ENCODE measurements at regions not wholly inside any gene's neighbourhood (a gene's known extent, or its start where the extent isn't known, plus 50 kb on each side); places are given as distances from the start of the nearest gene placed in this dataset.

DNA sequence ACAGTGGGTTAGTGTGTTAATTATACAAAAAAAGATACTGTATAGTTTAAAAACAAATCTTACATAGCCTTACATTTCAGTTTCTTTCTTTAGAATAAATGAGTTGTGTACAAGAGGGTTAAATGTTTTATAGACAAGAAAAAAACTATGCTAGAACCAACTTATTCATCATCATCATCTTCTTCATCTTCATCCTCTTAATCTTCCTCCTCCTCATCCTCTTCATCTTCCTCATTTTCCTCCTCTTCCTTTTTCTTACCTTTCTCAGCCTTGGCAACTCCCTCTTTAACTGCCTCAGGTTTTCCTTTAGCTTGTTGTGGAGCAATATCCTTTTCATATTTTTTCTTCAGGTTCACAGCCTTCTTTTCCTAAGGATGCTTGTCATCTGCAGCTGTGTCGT lies 53.7 kb downstream of the RPS12 start:
- DNase-seq, result no peak

- no peak for DNase-seq
Measured at GRCh38 chr6:132872923-132873322, 58.6 kb downstream of the RPS12 start.

DNA sequence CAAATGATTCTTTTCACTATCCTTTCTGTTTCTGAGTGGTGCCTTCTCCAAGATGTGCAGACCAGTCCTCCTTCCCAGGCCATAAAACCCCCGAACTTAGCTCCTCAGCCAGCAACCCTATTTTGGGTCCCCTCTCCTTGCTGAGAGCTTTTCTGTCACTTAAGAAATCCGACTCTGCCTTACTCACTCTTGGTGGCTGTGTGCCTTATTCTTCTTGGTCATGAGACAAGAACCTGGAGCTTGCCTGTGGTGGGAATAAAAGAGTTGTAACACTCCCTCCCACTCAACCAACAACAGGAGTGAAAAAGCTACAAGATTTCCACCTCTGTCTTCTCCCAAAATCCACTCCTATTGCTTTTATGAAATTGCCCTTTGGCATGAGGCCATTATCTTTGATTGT lies 62.6 kb downstream of the RPS12 start:
- DNase-seq, result no peak

- no peak for DNase-seq
Measured at GRCh38 chr6:132887204-132887603, 72.8 kb downstream of the RPS12 start.

DNA sequence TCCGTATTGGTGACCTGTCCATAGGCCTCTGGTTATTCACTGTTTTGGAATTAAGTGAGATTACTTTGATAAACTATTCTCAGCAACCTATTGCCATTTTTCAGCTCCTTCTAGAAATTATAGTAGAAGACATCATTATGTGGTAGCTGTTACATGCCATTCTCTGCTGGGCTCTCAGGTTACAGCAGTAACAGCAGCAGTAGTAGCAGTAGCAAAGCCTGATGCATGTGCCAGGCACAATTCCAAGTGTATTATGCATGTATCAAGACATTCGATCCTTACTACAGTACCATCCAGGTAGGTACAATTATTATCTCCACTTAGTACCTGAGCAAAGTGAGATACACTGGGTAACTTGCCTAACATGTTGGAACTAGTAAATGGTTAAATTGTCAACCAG lies 74.3 kb downstream of the RPS12 start:
- no peak for DNase-seq

- no peak for DNase-seq
Measured at GRCh38 chr6:132892929-132893771, 78.8 kb downstream of the RPS12 start.

- DNase-seq, result no peak
Measured at GRCh38 chr6:132893772-132894490, 79.6 kb downstream of the RPS12 start.

GRCh38 chr6:132898376-132898775 lies 84.0 kb downstream of the RPS12 start:
- no peak for DNase-seq

- DNase-seq, result no peak
Measured at GRCh38 chr6:132900849-132901248, 86.5 kb downstream of the RPS12 start.

- no peak for DNase-seq
Measured at GRCh38 chr6:132902901-132903300, 88.5 kb downstream of the RPS12 start.

- DNase-seq, result no peak
Measured at GRCh38 chr6:132907231-132907630, 92.9 kb downstream of the RPS12 start.

- no peak for DNase-seq
Measured at GRCh38 chr6:132907914-132908313, 93.5 kb downstream of the RPS12 start.

DNA sequence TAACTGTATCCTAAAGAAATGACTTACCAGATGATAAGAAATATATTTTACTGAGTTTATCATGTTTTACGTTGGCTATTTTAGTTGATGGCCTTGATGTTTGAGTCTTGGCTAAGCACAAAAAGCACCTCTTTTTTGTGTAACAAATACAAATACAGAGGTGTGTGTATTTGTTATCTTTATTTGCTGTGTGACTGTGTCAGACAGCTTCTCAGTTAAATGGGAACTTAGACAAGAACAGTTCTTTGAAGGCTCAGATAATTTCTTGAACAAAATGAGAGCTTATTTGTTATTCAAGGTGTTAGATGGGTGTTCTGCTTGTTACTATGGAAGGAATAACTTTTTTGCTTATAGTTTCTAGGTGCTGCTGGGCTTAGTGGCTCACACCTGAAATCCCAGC lies 95.4 kb downstream of the RPS12 start:
- DNase-seq, result no peak

GRCh38 chr6:132910759-132911158 lies 96.4 kb downstream of the RPS12 start:
- DNase-seq, result no peak

DNA sequence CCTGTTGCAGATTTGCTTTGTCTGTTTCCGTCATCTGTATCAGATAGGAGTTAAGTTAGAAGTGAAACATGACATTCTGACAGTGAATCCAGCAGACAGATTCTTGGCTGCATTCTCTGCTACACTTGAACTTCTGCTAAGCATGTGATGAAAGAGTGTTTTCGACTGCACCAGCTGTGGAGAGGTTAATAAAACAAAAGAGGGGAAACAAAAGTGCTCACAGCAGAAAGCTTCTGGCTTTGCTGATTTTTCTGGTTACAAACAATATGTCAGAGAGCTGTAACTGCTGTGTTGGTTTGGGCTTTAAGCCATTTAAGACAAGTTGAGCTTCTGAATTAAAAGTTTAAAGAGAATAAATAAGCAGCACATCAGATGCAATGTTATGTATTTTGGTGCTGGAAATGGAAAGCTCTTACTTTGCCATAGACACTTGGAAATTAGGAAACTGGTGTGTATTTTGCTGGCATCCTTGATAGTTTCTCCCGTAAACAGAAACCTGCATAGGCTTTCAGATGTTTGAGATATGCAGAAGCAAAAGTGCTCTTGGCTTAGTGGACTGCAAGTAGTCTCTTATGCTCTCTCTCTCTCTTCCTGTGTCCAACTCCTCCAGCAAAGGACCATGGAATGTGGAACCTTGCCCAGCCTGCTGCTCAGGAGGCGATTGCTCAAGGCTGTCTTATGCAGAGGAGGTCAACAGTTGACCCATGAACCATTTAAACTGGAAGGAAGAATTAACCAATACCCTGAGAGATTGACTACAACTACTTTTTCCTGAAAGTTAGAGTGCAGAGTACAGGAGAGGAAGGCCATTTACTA lies 104.9 kb downstream of the RPS12 start:
- no peak for DNase-seq

GRCh38 chr6:132927713-132928112 lies 113.3 kb downstream of the RPS12 start:
- no peak for DNase-seq

- no peak for DNase-seq
Measured at GRCh38 chr6:132929141-132929540, 114.8 kb downstream of the RPS12 start.

- no peak for DNase-seq
Measured at GRCh38 chr6:132931313-132931712, 116.9 kb downstream of the RPS12 start.

DNA sequence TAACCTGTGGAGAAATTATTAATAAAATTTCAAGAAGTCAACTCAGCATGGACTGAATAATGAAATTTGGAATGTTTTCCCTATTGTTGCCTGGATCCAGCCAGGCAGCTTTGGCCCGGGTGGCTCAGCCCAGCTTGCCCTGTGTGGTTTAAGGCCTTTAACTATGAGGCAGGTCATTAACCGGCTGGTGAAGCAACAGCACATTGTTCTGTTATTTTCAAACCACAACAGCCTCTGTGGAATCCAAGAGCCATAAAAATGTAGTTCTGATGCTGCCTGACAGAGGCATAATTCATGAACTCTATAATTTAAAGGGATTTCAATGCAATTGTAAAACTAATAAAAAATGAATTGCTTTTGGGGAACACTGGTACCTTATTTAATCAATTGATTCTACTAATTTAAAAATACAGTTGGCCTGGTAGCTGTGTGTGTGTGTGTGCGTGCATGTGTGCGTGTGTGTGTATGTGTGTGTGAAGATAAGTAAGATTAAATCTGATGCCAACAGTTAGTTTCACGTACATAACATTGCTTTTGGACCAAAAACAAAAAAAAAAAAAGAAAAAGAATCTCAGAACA lies 117.7 kb downstream of the RPS12 start:
- no peak for DNase-seq

DNA sequence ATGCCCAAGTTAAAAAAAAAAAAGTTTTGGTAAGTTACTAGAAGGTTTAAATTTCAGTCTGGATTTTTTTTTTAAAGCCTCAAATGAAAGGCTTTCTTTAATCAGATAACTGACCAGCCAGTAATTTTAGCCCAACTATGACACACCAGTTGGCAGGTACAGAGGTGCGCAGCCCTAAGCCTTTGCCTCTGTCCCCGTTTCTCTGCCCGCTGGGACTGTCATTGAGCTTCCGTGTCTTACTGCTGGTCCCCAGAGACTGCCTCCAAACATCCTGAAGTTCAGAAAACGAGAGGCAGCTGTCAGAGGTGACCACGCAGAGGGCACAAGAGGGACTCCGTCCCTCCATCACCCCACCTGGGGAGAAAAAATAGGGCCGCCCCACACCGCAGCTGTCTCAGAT lies 118.2 kb downstream of the RPS12 start:
- no peak for DNase-seq

- no peak for DNase-seq
Measured at GRCh38 chr6:132933090-132933489, 118.7 kb downstream of the RPS12 start.

DNA sequence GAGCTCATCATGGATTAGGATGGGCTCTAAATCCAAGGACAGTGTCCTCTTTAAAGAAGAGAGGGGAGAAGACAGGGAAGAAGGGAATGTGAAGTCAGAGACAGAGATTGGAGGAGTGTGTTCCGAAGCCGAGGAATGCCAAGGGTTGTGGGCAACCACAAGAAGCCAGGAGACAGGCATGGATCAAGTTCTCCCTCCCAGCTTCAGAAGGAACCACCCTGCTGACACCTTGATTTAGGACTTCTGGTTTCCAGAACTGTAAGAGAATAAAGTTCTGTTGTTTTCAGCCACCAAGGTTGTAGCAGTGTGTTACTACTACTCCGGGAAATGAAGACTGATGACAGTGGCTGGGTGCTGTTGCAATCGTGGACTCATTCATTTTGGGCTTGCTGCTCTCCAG lies 120.1 kb downstream of the RPS12 start:
- DNase-seq, result no peak

GRCh38 chr6:132936646-132937045 lies 122.3 kb downstream of the RPS12 start:
- no peak for DNase-seq

All from inflammatory macrophage treated with lipopolysaccharide for 1 hour (primary cell).